GM12864 (cell line): ENCODE measurements at regions not wholly inside any gene's neighbourhood (a gene's known extent, or its start where the extent isn't known, plus 50 kb on each side); places are given as distances from the start of the nearest gene placed in this dataset.

Experiments
- DNase-seq: peaks from one replicate; pipeline ENCODE4 v3.0.0-alpha.2; 2011; ENCODE audit warnings: low read depth
- H3K4me3 ChIP-seq: 2 replicates; pipeline ENCODE4 v1.5.1; 2011; ENCODE audit warnings: mild to moderate bottlenecking, low read depth, low read length, control low read depth
- TF ChIP-seq, protein P1 (sequence below): IDR thresholded peaks from 2 replicates; pipeline ENCODE4 v1.5.1; 2011; ENCODE audit warnings: low read depth, mild to moderate bottlenecking, moderate library complexity, low read length, control low read depth, inconsistent platforms; ENCODE audit errors: missing control alignments

DNA sequence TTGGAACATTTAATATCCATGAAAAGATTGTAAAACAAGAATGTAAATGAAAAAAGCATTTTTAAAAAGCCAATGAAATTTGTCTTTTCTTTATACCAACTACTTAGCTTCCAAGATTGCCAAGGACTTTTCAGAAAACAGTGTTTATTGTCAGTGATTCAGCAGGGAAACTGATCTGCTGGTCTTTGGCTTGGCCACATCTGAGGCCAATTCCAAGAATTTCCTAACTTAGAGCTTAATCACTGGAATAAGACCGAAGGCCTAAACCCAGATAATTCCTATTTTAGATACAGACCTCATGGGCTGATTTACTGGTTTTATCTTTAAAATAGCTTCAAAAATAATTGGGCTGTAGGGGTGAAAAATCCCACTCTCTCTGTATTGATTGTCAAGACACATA lies 260.5 kb upstream of the RORA start:
- TF ChIP-seq, protein P1, sequence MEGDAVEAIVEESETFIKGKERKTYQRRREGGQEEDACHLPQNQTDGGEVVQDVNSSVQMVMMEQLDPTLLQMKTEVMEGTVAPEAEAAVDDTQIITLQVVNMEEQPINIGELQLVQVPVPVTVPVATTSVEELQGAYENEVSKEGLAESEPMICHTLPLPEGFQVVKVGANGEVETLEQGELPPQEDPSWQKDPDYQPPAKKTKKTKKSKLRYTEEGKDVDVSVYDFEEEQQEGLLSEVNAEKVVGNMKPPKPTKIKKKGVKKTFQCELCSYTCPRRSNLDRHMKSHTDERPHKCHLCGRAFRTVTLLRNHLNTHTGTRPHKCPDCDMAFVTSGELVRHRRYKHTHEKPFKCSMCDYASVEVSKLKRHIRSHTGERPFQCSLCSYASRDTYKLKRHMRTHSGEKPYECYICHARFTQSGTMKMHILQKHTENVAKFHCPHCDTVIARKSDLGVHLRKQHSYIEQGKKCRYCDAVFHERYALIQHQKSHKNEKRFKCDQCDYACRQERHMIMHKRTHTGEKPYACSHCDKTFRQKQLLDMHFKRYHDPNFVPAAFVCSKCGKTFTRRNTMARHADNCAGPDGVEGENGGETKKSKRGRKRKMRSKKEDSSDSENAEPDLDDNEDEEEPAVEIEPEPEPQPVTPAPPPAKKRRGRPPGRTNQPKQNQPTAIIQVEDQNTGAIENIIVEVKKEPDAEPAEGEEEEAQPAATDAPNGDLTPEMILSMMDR = no peak
- DNase-seq = no peak
- no peak overlapping the region for H3K4me3 ChIP-seq

DNA sequence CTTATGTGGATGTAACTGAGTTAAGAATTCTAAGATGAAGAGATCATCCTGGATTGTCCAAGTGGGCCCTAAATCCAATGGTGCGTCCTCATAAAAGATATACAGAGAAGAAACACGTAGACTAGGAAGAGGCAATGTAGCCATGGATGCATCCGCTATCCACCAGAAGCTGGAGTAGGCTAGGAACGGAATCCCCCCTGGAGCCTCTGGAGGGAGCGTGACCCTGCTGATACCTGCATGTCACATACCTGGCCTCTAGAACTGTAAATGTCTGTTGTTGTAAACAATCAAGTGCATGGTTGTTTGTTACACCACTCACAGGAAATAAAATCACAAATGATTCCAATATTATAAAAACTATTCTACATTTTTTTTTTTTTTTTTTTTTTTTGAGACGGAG lies 254.5 kb upstream of the RORA start:
- DNase-seq = no peak
- TF ChIP-seq, protein P1 = no peak
- H3K4me3 ChIP-seq = no peak overlapping the region

DNA sequence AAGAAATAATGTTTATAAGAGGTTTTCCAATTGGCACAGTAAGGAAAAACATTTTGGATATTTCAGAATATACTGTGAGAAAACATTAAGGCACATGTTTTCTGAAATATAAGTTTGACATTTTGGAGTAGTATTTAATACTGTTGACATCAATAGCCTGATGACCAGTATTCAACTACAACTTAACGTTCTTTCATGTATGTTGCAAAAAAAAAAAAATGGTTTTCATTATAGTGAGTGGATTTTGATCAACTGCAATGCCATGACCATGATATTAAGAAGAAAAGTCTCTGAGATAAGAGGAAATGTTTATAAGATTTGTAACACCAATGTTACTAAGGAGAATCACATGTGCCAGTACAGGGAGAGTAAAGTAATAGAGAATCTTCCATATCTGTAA lies 252.8 kb upstream of the RORA start:
- TF ChIP-seq, protein P1 = no peak
- no peak overlapping the region for H3K4me3 ChIP-seq
- DNase-seq = no peak

DNA sequence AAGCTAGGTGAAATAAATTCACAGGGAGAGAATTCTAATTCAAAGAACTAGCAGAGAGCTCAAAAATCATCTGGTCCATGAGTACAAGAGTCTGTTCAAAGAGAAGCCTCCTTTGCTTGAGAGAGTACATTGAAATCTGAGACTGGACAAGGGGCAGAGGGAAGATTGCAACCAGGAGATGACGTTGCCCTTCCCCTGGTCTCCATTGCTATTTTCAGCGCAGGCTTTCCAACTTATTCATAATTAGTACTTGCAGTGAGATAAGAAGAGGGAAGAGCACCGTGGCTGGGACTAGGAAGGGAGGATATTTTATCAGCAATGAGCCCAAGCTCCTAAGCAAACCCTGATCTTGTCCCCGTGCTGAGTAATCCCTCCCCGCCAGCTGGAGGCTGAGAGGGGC lies 251.8 kb upstream of the RORA start:
- TF ChIP-seq, protein P1 = no peak
- no peak for DNase-seq
- no peak overlapping the region for H3K4me3 ChIP-seq

DNA sequence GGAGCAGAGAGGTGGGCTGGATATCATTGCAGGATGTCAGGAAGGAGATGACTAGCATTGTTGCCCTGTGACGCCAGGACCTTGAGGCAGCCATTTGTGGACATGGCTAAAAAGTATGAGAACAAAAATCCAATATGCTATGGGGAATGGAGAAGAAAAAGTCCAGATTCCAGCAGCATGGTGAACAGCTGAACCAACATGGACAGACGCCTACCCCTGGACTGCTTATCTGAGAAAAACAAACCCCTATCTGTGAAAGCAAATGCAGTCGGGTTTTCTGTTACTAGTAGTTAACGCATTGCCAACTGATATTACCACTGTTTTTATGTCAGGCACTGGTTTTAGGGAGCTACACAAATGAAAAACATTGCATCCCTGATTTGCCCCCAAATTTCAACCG lies 251.2 kb upstream of the RORA start:
- no peak for DNase-seq
- TF ChIP-seq, protein P1 = no peak
- no peak overlapping the region for H3K4me3 ChIP-seq

DNA sequence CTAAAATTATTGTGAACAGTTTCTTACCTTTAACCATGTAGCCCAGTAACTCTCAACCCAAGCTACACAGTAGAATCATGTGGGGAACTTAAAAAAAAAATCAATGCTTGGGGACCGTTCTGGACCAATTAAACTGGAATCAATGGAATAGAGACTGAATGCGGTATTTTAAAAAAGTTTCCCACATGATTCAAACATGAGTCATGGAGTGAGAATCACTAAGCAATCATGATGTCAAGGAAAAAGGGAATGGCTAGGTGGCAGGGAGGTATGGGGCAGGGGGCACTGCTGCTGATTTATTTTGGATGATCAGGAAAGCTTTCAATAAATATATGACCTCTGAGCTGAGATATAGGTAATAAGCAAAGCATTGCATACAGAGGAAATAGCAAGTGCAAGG lies 250.5 kb upstream of the RORA start:
- no peak for DNase-seq
- TF ChIP-seq, protein P1 = no peak
- no peak overlapping the region for H3K4me3 ChIP-seq

DNA sequence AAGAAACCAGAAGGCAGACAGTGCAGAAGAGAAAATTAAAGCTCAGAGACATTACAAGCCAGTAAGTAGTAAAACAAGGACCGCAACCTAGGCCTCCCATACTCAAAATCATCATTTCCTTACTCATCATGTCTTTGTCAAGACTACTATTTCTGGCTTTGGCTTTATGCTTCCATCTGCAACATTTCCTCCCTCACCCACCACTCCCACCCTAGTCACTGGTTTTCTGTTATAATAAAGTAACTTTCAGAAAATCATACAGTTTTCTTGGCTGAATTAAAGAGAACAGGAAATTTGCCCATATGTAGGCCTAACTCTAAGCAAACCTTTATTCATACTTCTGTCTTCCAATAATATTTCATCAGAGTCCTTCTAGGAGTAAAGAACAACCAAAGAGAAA lies 247.6 kb upstream of the RORA start:
- no peak overlapping the region for H3K4me3 ChIP-seq
- TF ChIP-seq, protein P1 = no peak

More for the DNA sequence above, 247.6 kb upstream of the RORA start:
- no peak for DNase-seq
